VCaP (cell line): ENCODE measurements at regions not wholly inside any gene's neighbourhood (a gene's known extent, or its start where the extent isn't known, plus 50 kb on each side); places are given as distances from the start of the nearest gene placed in this dataset.

ENCODE experiments used
- H3K27ac ChIP-seq: fragments of 450-650 bp; 2 replicates; pipeline ENCODE4 v1.5.1; 2017
- TF ChIP-seq, protein P1 (sequence below): fragments of 450-650 bp; conservative IDR thresholded peaks from 2 replicates; pipeline ENCODE4 v1.5.1; 2017; ENCODE audit warnings: mild to moderate bottlenecking, moderate library complexity

DNA sequence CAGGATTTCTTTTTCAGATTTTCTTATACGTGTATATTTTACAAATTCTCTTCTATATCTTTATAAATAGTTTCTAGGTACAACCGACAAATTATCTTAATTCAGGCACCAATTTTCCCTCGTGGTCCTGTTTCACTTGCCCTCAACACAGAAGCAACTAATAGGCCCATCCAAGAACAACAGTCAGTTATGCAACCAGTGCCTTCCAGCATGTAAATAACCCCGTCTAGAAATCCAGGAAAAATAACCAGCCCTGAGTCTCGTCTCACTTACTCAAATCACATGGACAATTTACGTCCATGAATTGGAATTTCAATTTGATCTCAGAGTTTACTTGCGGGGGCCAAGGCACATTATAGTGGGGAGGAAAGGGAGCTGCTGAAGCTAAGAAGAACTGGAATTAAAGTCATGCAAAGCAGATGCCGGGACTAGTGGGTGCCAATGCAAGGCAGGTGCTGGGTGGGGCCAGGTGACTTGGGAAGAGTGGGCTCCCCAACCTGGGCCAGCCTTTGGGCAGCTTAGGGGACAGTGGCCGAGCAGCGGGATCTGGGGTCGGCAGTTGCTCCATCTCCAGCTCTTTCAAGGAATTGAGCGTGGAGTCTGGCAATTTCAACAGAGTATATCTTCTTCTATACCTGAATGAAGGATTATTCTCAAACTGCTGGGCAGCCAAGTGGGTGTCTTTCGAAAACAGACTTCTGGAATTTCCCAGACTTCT is 121.7 kb downstream of the EDN3 start:
- TF ChIP-seq, protein P1, sequence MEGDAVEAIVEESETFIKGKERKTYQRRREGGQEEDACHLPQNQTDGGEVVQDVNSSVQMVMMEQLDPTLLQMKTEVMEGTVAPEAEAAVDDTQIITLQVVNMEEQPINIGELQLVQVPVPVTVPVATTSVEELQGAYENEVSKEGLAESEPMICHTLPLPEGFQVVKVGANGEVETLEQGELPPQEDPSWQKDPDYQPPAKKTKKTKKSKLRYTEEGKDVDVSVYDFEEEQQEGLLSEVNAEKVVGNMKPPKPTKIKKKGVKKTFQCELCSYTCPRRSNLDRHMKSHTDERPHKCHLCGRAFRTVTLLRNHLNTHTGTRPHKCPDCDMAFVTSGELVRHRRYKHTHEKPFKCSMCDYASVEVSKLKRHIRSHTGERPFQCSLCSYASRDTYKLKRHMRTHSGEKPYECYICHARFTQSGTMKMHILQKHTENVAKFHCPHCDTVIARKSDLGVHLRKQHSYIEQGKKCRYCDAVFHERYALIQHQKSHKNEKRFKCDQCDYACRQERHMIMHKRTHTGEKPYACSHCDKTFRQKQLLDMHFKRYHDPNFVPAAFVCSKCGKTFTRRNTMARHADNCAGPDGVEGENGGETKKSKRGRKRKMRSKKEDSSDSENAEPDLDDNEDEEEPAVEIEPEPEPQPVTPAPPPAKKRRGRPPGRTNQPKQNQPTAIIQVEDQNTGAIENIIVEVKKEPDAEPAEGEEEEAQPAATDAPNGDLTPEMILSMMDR: no peak

DNA sequence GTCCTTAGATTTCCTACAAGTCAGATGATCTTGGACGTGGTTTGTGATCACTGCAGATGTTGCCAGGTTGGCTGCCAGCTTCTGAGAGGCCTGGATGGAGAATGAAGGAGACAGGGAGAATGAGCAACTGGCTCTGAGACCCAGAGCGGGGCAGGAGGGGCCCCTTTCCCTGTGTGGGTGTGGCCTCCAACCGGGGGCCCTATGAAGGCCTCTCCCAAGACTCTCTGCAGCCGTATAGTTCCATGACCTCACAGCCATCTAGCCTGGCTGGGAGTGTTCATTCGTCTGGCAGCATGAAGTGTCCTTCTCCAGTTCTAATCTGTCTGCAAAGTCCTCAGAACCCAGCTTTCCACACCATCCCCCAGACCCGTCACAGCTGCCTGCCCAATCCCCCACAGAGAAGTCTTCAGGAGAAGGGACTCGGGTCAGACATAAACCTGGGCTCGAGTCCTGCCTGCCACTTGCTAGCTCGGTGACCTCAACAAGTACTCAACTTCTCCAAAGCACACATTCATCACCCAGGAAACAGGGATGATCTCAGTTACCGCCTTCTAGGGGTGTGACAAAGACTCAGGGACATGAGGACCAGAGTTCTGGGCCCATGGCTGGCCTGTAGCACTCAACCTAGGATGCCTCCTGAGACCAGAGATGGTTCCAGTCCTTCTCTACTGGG is 122.6 kb downstream of the EDN3 start:
- H3K27ac ChIP-seq: no peak overlapping the region
- TF ChIP-seq, protein P1: no peak

More for the DNA sequence above, 121.7 kb downstream of the EDN3 start:
- no peak overlapping the region for H3K27ac ChIP-seq

DNA sequence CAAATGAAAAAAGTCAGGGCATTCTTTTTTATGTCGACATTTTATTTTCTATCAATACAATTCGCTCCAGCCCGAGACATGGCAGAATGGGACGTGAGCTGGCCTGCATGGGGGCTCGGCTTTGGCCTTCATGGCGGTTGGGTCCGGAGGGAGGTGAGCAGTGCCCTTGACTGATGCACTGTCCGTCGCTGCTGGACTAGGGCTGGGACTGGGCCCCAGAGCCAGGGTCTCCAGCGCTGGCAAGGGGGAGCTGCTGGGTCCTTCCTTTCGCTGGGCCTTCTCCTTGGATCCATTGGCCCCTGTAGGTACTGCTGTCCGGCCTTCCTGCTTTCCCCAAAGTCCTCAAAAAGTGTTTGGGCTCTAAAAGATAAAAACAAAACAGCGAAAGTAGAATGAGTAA is 124.6 kb downstream of the EDN3 start:
- no peak overlapping the region for H3K27ac ChIP-seq
- TF ChIP-seq, protein P1: no peak

DNA sequence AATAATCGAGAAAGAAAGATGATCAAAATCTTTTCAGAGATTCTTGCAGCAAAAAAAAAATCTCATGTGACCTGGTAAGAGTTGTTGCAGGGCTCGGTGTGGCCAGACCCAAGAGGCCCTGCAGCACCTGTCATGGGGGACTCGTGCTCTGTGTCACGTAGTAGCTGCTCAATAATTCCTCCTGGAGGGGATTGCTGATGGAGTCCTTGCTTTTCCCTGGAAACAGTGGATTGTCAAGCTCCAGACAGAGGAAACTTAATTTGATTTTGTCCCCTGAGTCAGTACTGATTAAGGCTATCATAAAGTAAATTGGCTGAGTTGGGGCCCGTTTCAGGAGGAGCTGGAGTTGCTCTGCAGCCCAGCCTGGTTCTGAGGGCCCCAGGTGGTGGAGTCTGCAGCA is 125.2 kb downstream of the EDN3 start:
- no peak overlapping the region for H3K27ac ChIP-seq
- TF ChIP-seq, protein P1: no peak

DNA sequence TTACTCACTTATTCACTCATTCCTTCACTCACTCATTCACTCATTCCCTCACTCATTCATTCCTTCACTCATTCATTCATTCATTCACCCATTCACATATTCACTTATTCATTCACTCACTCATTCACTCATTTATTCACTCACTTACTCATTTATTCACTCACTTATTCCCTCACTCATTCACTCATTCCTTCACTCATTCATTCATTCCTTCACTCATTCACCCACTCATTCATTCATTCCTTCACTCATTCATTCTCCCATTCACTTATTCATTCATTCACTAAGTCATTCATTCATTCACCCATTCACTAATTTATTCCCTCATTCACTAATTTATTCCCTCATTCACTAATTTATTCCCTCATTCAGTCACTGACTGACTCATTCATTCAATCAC is 127.6 kb downstream of the EDN3 start:
- H3K27ac ChIP-seq: no peak overlapping the region
- TF ChIP-seq, protein P1: no peak

DNA sequence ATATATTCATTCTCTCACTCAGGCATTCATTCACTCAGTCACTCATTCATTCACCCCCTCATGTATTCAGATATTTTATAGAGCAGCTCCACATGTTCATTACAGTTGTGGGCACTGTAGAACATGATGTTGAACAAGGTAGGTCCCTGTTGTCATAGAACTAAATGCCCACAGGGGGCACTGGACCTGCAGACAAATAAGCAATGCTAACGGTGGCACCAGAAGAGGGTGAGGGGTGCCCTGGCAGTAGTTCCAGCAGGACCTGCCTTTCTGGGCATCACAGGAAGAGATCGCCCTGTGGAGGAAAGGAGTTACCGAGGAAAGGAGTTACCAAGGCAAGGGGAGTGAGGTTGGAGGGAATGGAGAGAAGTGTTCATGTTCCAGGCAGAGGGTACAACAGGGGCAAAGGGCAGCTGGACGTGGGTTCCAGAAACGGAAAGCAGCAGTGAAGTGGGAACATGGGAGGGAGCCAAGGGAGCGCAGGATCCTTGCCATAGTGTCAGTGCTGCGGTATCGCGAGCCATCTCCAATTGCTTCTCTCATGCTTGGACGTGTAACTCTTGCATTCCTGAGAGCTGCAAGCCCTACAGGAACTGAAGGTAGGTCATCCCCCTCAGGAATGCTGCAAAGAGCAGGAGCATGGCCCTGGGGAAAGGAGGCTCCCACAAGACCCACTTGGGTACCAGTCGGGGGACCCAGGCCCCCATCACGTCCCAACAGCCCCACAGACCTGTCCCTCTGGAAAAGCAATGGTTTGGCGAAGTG is 128.2 kb downstream of the EDN3 start:
- H3K27ac ChIP-seq: no peak overlapping the region
- TF ChIP-seq, protein P1: peak; percentile 22; the same call in 1 of the 2 replicates

DNA sequence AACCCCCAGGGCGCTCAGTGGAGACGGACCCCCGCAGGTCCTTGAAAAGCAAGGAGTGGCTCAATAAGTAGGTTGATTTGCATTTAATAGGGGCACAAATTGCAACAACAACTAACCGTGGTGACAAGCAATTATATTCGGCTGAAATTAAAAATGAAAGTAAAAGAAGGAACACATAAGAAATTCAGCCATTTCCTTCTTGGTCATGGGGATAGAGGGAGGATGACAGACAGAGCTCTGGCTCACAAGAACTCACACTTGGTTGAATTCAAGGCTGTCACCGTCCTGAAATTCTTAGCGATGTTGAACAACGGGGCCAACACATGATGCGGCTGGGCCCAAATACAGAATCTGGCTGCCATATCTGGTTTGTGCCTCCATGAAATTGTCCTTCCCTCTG is 129.0 kb downstream of the EDN3 start:
- TF ChIP-seq, protein P1: no peak
- H3K27ac ChIP-seq: no peak overlapping the region
